HCT116 (cell line): ENCODE measurements at regions not wholly inside any gene's neighbourhood (a gene's known extent, or its start where the extent isn't known, plus 50 kb on each side); places are given as distances from the start of the nearest gene placed in this dataset.

Experiments used
- ATAC-seq: fragments of 200-7000 bp; cut with Tn5 transposase; 2 replicates; pipeline ENCODE4 v1.9.1; 2020; ENCODE audit warnings: mild to moderate bottlenecking, moderate library complexity
- BruUV-seq: library from RNA; stranded (reverse); fragments of 400-500 nt; replicated peaks from 2 replicates; lab custom pipeline; 2021; lab: Mats Ljungman, UMichigan
- CTCF ChIA-PET: fragments of 300-600 bp; sonication (Branson Sonifier 250); formaldehyde crosslinking; loops from one replicate; lab custom pipeline; 2021; ENCODE audit warnings: antibody characterized with exemption; lab: Charles Lee
- POLR2A ChIA-PET: fragments of 300-600, 350-600 bp; sonication (Branson Sonifier 250); formaldehyde crosslinking; loops from one replicate; lab custom pipeline; 2021; ENCODE audit warnings: antibody characterized with exemption; lab: Charles Lee
- RAD21 ChIA-PET, 2 experiments: fragments of 300-600 bp; sonication (Branson Sonifier 250); formaldehyde crosslinking; loops; one replicate each; lab custom pipeline; 2023; ENCODE audit warnings: low total read pairs in 2 of 2; ENCODE audit not compliant: uncharacterized antibody in 2 of 2, unreplicated experiment in 2 of 2, low non-redundant PET in 1 of 2; lab: Charles Lee
- DNase-seq: peaks from one replicate; pipeline ENCODE4 v3.0.0-alpha.2; 2010; ENCODE audit warnings: low read depth, low spot score
- H2AFZ ChIP-seq: fragments of 200-600 bp; shearing (Covaris generic), sonication (generic); 2 replicates; pipeline ENCODE4 v1.6.1; 2017; ENCODE audit warnings: low read depth, mixed run types, mixed read lengths, antibody characterized with exemption, low read length; ENCODE audit not compliant: poor library complexity, severe bottlenecking
- H3K27ac ChIP-seq: 2 replicates; pipeline ENCODE4 v1.5.1; 2012; ENCODE audit warnings: low read depth, low read length
- H3K27me3 ChIP-seq: fragments of 200-600 bp; sonication (generic); 2 replicates; pipeline ENCODE4 v1.6.1; 2016; ENCODE audit warnings: mixed run types, low read length, mixed read lengths; ENCODE audit not compliant: insufficient read depth
- H3K36me3 ChIP-seq, 2 experiments: fragments of 200-500 bp in 1 of 2; fragments of 200-600 bp in 1 of 2; sonication (Bioruptor generic) in 1 of 2; sonication (generic) in 1 of 2; 2 replicates each; pipeline versions ENCODE4 v1.5.1 to v1.6.1; 2014 to 2016; ENCODE audit warnings: low read length in 2 of 2, inconsistent platforms in 1 of 2, mixed read lengths in 1 of 2, mixed run types in 1 of 2; ENCODE audit not compliant: insufficient read depth in 2 of 2, control insufficient read depth in 1 of 2
- H3K4me1 ChIP-seq, 2 experiments: fragments of 200-600 bp in 1 of 2; sonication (generic) in 1 of 2; 2 replicates each; pipeline versions ENCODE4 v1.5.1 to v1.6.1; 2012 to 2017; ENCODE audit warnings: low read length in 2 of 2, inconsistent platforms in 1 of 2, mild to moderate bottlenecking in 1 of 2, mixed read lengths in 1 of 2, mixed run types in 1 of 2, moderate library complexity in 1 of 2; ENCODE audit not compliant: insufficient read depth in 2 of 2, control insufficient read depth in 1 of 2
- H3K4me2 ChIP-seq: fragments of 200-600 bp; sonication (generic); 2 replicates; pipeline ENCODE4 v1.6.1; 2017; ENCODE audit warnings: mixed run types, low read length, mixed read lengths
- H3K4me3 ChIP-seq, 2 experiments: fragments of 200-600 bp in 1 of 2; sonication (generic) in 1 of 2; replicated peaks in 1 of 2; 2 replicates each; pipeline ENCODE4 v1.5.1; 2011 to 2016; ENCODE audit warnings: low read length in 2 of 2, control low read depth in 1 of 2, low read depth in 1 of 2, mild to moderate bottlenecking in 1 of 2, mixed read lengths in 1 of 2, mixed run types in 1 of 2
- H3K79me2 ChIP-seq: fragments of 200-600 bp; sonication (generic); 2 replicates; pipeline ENCODE4 v1.6.1; 2017; ENCODE audit warnings: mild to moderate bottlenecking, mixed run types, low read length, moderate library complexity, mixed read lengths; ENCODE audit not compliant: insufficient read depth
- H3K9ac ChIP-seq: fragments of 200-600 bp; sonication (generic); 2 replicates; pipeline ENCODE4 v1.6.1; 2016; ENCODE audit warnings: low read length, mixed read lengths
- H3K9me2 ChIP-seq: fragments of 200-600 bp; sonication (generic), shearing (Covaris generic); 2 replicates; pipeline ENCODE4 v1.6.1; 2017; ENCODE audit warnings: mixed run types, mild to moderate bottlenecking, moderate library complexity; ENCODE audit not compliant: insufficient read depth
- H3K9me3 ChIP-seq, 2 experiments: fragments of 200-500 bp in 1 of 2; fragments of 200-600 bp in 1 of 2; sonication (Bioruptor generic) in 1 of 2; sonication (generic) in 1 of 2; 2 replicates each; pipeline ENCODE4 v1.6.1; 2014 to 2017; ENCODE audit warnings: low read length in 2 of 2, mixed read lengths in 2 of 2, inconsistent platforms in 1 of 2, low read depth in 1 of 2, mild to moderate bottlenecking in 1 of 2, mixed run types in 1 of 2, moderate library complexity in 1 of 2; ENCODE audit not compliant: control insufficient read depth in 1 of 2, insufficient read depth in 1 of 2
- H4K20me1 ChIP-seq: fragments of 200-600 bp; sonication (generic), shearing (Covaris generic); 2 replicates; pipeline ENCODE4 v1.6.1; 2017; ENCODE audit warnings: mixed run types, mild to moderate bottlenecking, moderate library complexity; ENCODE audit not compliant: insufficient read depth
- CBX3 ChIP-seq: IDR thresholded peaks from 2 replicates; pipeline ENCODE4 v1.6.1; 2012; ENCODE audit warnings: low read depth
- CEBPB ChIP-seq: IDR thresholded peaks from 2 replicates; pipeline ENCODE4 v1.6.1; 2012; ENCODE audit warnings: low read depth
- EGR1 ChIP-seq: IDR thresholded peaks from 2 replicates; pipeline ENCODE4 v1.6.1; 2012; ENCODE audit warnings: low read depth
- EZH2 ChIP-seq: fragments of 200-600 bp; sonication (generic); IDR thresholded peaks from 2 replicates; pipeline ENCODE4 v1.6.1; 2017; ENCODE audit warnings: antibody characterized with exemption, mixed run types
- FOSL1 ChIP-seq: IDR thresholded peaks from 2 replicates; pipeline ENCODE4 v1.6.1; 2012; ENCODE audit warnings: low read depth
- JUND ChIP-seq: IDR thresholded peaks from 2 replicates; pipeline ENCODE4 v1.6.1; 2012
- POLR2AphosphoS5 ChIP-seq: IDR thresholded peaks from 2 replicates; pipeline ENCODE4 v1.6.1; 2011; ENCODE audit warnings: mild to moderate bottlenecking, low read depth, low read length, moderate library complexity
- SIN3A ChIP-seq: IDR thresholded peaks from 2 replicates; pipeline ENCODE4 v1.6.1; 2012; ENCODE audit warnings: low read depth
- SP1 ChIP-seq: IDR thresholded peaks from 2 replicates; pipeline ENCODE4 v1.6.1; 2012; ENCODE audit warnings: low read depth
- YY1 ChIP-seq: IDR thresholded peaks from 2 replicates; pipeline ENCODE4 v1.6.1; 2011; ENCODE audit warnings: low read length, low read depth, moderate library complexity, mild to moderate bottlenecking; ENCODE audit not compliant: insufficient replicate concordance; ENCODE audit errors: extremely low read depth
- ZNF274 ChIP-seq: fragments of 200-500 bp; sonication (Bioruptor generic); IDR thresholded peaks from 2 replicates; pipeline ENCODE4 v1.6.1; 2014; ENCODE audit warnings: mild to moderate bottlenecking, low read depth, low read length, inconsistent platforms
- intact Hi-C: fragments of 100-400 bp; cut with micrococcal nuclease; formaldehyde crosslinking; loops from 2 replicates; pipeline ENCODE4 v1.10.0; 2022
- TF ChIP-seq, protein P1 (sequence below): IDR thresholded peaks from 2 replicates; pipeline ENCODE4 v1.6.1; 2011; ENCODE audit warnings: mild to moderate bottlenecking, low read length, moderate library complexity; ENCODE audit not compliant: insufficient replicate concordance; ENCODE audit errors: extremely low read depth
- TF ChIP-seq, protein P2 (sequence below): IDR thresholded peaks from 2 replicates; pipeline ENCODE4 v1.6.1; 2012
- TF ChIP-seq, protein P3 (sequence below): IDR thresholded peaks from 2 replicates; pipeline ENCODE4 v1.6.1; 2012; ENCODE audit warnings: low read depth

DNA sequence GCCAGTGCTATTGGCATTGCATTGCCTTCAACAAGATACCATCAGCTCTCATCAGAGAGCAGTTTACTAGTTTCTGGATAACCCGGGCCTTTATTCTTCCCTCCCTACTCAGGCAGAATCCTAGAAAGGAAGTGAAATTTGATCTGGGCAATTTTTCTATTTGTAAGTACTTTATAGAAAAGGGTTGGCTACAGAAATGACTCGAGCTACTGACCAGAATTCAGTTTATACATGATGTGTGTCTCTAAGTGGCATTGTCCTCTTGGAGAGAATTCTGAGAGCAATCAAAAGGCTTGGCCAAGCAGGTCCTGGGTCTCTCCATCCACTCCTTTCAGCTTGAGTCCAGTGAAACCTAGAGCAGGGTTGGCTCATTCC lies 192.7 kb upstream of the LEF1 start:
- RAD21 ChIA-PET = no interaction called here
- Histone ChIP-seq H3K9me2 (no peaks in the 10 kb centered on the region), H3K9ac (no peak overlapping the region), H3K9me3 (no peaks in the 10 kb centered on the region), H4K20me1 (no peaks in the 10 kb centered on the region), H3K4me2 (no peak overlapping the region), H3K27ac (no peak overlapping the region), H3K79me2 (no peaks in the 10 kb centered on the region), H3K4me1 (no peaks in the 10 kb centered on the region), H3K4me3 (no peak overlapping the region), H3K27me3 (peaks cover 17% of the 10 kb centered on the region; the same call in 1 of the 2 replicates), H2AFZ (no peak overlapping the region), H3K36me3 (no peaks in the 10 kb centered on the region)
- BruUV-seq = no TSS peak
- TF ChIP-seq, protein P1, sequence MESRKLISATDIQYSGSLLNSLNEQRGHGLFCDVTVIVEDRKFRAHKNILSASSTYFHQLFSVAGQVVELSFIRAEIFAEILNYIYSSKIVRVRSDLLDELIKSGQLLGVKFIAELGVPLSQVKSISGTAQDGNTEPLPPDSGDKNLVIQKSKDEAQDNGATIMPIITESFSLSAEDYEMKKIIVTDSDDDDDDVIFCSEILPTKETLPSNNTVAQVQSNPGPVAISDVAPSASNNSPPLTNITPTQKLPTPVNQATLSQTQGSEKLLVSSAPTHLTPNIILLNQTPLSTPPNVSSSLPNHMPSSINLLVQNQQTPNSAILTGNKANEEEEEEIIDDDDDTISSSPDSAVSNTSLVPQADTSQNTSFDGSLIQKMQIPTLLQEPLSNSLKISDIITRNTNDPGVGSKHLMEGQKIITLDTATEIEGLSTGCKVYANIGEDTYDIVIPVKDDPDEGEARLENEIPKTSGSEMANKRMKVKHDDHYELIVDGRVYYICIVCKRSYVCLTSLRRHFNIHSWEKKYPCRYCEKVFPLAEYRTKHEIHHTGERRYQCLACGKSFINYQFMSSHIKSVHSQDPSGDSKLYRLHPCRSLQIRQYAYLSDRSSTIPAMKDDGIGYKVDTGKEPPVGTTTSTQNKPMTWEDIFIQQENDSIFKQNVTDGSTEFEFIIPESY = no peak
- TF ChIP-seq SP1 (no peak), YY1 (no peak), JUND (no peak), FOSL1 (no peak), EGR1 (no peak), CEBPB (no peak), EZH2 (no peak), ZNF274 (no peak), POLR2AphosphoS5 (no peak), CBX3 (no peak), SIN3A (no peak)
- TF ChIP-seq, protein P2, sequence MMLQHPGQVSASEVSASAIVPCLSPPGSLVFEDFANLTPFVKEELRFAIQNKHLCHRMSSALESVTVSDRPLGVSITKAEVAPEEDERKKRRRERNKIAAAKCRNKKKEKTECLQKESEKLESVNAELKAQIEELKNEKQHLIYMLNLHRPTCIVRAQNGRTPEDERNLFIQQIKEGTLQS = no peak
- TF ChIP-seq, protein P3, sequence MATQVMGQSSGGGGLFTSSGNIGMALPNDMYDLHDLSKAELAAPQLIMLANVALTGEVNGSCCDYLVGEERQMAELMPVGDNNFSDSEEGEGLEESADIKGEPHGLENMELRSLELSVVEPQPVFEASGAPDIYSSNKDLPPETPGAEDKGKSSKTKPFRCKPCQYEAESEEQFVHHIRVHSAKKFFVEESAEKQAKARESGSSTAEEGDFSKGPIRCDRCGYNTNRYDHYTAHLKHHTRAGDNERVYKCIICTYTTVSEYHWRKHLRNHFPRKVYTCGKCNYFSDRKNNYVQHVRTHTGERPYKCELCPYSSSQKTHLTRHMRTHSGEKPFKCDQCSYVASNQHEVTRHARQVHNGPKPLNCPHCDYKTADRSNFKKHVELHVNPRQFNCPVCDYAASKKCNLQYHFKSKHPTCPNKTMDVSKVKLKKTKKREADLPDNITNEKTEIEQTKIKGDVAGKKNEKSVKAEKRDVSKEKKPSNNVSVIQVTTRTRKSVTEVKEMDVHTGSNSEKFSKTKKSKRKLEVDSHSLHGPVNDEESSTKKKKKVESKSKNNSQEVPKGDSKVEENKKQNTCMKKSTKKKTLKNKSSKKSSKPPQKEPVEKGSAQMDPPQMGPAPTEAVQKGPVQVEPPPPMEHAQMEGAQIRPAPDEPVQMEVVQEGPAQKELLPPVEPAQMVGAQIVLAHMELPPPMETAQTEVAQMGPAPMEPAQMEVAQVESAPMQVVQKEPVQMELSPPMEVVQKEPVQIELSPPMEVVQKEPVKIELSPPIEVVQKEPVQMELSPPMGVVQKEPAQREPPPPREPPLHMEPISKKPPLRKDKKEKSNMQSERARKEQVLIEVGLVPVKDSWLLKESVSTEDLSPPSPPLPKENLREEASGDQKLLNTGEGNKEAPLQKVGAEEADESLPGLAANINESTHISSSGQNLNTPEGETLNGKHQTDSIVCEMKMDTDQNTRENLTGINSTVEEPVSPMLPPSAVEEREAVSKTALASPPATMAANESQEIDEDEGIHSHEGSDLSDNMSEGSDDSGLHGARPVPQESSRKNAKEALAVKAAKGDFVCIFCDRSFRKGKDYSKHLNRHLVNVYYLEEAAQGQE = no peak
- CTCF ChIA-PET = no interaction called here
- intact Hi-C loops = no loop called here
- POLR2A ChIA-PET = no interaction called here
- no peak for DNase-seq
- no peak for ATAC-seq
